Right atrium auricular region (tissue), 2 donors: ENCODE measurements at regions not wholly inside any gene's neighbourhood (a gene's known extent, or its start where the extent isn't known, plus 50 kb on each side); places are given as distances from the start of the nearest gene placed in this dataset.
"Not testable (repeated sequence)": the region's sequence is repeated elsewhere in the genome, so short reads cannot be mapped to it uniquely, and the experiment has no call there.

Experiments used
- DNase-seq: peaks from one replicate; pipeline ENCODE4 v3.0.0-alpha.2; 2019; ENCODE audit warnings: low spot score
- H3K27ac ChIP-seq, 2 donors: fragments of 200-600 bp; sonication (generic); 1 replicate in 1 of 2; 2 replicates in 1 of 2; pipeline ENCODE4 v1.5.1; 2016 to 2019
- H3K27me3 ChIP-seq, 2 donors: fragments of 200-600 bp; sonication (generic); one replicate each; pipeline versions ENCODE4 v1.5.1 to v1.6.0; 2017 to 2019
- H3K36me3 ChIP-seq: fragments of 200-600 bp; sonication (generic); one replicate; pipeline ENCODE4 v1.5.1; 2016
- H3K4me1 ChIP-seq, 2 donors: fragments of 200-600 bp; sonication (generic); one replicate each; pipeline versions ENCODE4 v1.5.1 to v1.6.0; 2017 to 2019
- H3K4me3 ChIP-seq, 2 donors: fragments of 200-600 bp; sonication (generic); 1 replicate in 1 of 2; 2 replicates in 1 of 2; pipeline ENCODE4 v1.5.1; 2017 to 2019; ENCODE audit warnings: mild to moderate bottlenecking in 1 of 2, moderate library complexity in 1 of 2
- H3K9me3 ChIP-seq, 2 donors: fragments of 200-600 bp; sonication (generic); one replicate each; pipeline ENCODE4 v1.5.1; 2019
- TF ChIP-seq, protein P1 (sequence below), 2 donors: fragments of 200-600 bp; sonication (generic); IDR thresholded peaks; one replicate each; pipeline ENCODE4 v1.5.1; 2019; ENCODE audit warnings: antibody characterized with exemption in 2 of 2

GRCh38 chr12:131387281-131388163, 323.4 kb upstream of the SFSWAP start:
- TF ChIP-seq, protein P1, sequence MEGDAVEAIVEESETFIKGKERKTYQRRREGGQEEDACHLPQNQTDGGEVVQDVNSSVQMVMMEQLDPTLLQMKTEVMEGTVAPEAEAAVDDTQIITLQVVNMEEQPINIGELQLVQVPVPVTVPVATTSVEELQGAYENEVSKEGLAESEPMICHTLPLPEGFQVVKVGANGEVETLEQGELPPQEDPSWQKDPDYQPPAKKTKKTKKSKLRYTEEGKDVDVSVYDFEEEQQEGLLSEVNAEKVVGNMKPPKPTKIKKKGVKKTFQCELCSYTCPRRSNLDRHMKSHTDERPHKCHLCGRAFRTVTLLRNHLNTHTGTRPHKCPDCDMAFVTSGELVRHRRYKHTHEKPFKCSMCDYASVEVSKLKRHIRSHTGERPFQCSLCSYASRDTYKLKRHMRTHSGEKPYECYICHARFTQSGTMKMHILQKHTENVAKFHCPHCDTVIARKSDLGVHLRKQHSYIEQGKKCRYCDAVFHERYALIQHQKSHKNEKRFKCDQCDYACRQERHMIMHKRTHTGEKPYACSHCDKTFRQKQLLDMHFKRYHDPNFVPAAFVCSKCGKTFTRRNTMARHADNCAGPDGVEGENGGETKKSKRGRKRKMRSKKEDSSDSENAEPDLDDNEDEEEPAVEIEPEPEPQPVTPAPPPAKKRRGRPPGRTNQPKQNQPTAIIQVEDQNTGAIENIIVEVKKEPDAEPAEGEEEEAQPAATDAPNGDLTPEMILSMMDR (IDR thresholded peaks at IDR 0.05): no peak
- Histone ChIP-seq H3K36me3 (no peaks in the 10 kb centered on the region), H3K27me3 (no peaks in the 10 kb centered on the region), H3K9me3 (no peaks in the 10 kb centered on the region), H3K4me1 (no peaks in the 10 kb centered on the region), H3K4me3 (no peak overlapping the region), H3K27ac (no peak overlapping the region)
- DNase-seq: no peak

GRCh38 chr12:131388164-131389053, 322.5 kb upstream of the SFSWAP start:
- H3K4me1 ChIP-seq, H3K27me3 ChIP-seq, H3K4me3 ChIP-seq, DNase-seq, H3K9me3 ChIP-seq, H3K27ac ChIP-seq, H3K36me3 ChIP-seq: not testable (repeated sequence)

- H3K4me1 ChIP-seq: no peaks in the 10 kb centered on the region
- TF ChIP-seq, protein P1 (IDR thresholded peaks at IDR 0.05): no peak
- H3K4me3 ChIP-seq: no peak overlapping the region
- no peaks in the 10 kb centered on the region for H3K9me3 ChIP-seq
- no peaks in the 10 kb centered on the region for H3K36me3 ChIP-seq
- no peaks in the 10 kb centered on the region for H3K27me3 ChIP-seq
- DNase-seq: no peak
- H3K27ac ChIP-seq: no peak overlapping the region
Observed at GRCh38 chr12:131389054-131390013, 321.6 kb upstream of the SFSWAP start.

DNA sequence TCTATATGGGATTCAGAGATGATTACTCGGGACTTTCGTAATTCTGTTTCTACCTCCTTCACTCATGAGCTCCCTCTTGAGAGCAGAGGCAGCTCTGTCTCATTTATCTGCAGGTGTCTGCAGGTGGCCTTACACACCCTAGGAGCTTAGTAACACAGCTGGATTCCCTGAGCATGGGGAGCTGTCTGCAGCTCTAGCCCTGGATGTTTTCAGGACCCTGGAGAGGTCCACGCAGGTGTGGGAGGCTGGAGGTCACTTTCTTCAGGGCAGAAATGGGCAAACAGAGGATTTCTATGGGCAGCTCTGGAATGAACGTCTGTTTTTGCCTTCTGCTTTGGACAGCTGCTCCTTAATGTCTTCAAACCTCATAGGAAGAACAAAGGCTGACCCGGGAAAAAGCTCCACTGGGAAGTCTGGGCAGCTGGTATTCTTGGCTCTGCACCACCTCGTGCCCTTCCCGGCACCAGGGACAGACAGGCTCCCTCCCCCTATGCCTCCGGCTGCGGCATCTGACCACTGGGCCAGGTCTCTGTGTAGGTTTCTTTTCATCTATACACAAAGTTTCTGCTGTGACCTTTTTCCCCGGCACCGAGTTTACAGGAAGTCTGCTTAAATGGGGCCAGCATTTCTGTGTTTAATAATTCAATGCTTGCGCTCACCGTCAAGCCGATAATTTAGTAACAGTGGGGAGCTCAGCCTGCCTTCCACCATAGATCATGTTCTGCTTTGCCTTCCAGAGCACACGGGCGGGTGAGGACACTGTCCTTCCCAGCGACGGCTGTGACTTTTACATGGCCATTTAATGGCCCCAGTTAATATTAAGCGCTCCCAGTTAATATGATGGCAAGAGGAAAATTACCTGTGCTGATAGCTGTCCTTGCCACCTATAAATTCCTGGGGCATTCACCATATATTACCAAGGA, 320.2 kb upstream of the SFSWAP start:
- H3K27ac ChIP-seq: no peak overlapping the region
- no peaks in the 10 kb centered on the region for H3K9me3 ChIP-seq
- H3K4me1 ChIP-seq: no peaks in the 10 kb centered on the region
- H3K36me3 ChIP-seq: no peaks in the 10 kb centered on the region
- TF ChIP-seq, protein P1 (IDR thresholded peaks at IDR 0.05): no peak
- no peak for DNase-seq
- no peaks in the 10 kb centered on the region for H3K27me3 ChIP-seq
- H3K4me3 ChIP-seq: no peak overlapping the region

DNA sequence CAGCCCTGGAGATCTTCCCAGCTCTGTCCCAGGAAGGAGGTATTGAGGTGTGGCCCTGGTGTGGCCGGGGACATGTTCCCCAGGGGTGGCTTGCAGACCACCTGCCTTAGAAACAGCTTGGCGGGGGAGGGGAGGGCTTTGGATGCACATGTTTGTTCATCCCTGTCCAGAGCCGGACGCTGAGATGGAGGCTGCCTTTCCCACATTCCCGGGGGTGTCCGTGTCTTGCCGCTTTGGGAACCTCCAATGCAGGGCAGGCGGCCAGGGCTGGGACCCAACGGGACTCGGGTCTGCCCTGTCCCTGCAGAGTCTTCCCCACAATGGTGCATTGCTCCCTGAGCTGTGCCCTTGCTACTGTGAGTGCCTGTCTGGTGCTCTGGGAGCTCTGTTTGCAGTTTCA, 319.5 kb upstream of the SFSWAP start:
- Histone ChIP-seq H3K4me3 (no peak overlapping the region), H3K4me1 (no peaks in the 10 kb centered on the region), H3K27me3 (no peaks in the 10 kb centered on the region)

DNA sequence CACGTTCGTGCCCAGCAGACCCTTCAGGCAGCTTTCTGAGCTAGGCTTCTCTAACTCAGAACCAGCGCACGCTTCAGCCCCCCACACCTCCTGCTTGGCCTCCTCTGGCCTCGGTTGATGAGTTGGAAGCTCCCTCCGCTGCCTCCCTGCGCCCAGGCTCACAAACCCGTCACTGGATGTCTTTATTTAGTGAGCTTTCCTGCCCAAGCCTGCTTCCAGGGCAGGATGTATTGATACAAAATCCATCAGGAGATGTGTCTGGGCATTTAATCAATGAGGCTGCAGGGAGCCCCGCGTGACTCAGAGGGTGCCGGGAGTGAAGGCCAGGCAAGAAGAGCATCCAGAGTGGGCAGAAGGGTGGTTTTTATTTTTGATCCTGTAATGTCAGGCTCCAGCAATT, 316.1 kb upstream of the SFSWAP start:
- H3K27me3 ChIP-seq, DNase-seq, H3K4me1 ChIP-seq, H3K9me3 ChIP-seq, H3K4me3 ChIP-seq, H3K36me3 ChIP-seq, H3K27ac ChIP-seq: not testable (repeated sequence)

More for the DNA sequence above, 319.5 kb upstream of the SFSWAP start:
- Histone ChIP-seq H3K36me3 (no peaks in the 10 kb centered on the region), H3K27ac (no peak overlapping the region), H3K9me3 (no peaks in the 10 kb centered on the region)
- DNase-seq: no peak
- TF ChIP-seq, protein P1 (IDR thresholded peaks at IDR 0.05): no peak

- not testable (repeated sequence) for H3K4me3 ChIP-seq, H3K36me3 ChIP-seq, H3K27me3 ChIP-seq, DNase-seq, H3K9me3 ChIP-seq, H3K27ac ChIP-seq, H3K4me1 ChIP-seq
Observed at GRCh38 chr12:131395209-131395684, 315.6 kb upstream of the SFSWAP start.
